ENCODE measurements at regions not wholly inside any gene's neighbourhood (a gene's known extent, or its start where the extent isn't known, plus 50 kb on each side); places are given as distances from the start of the nearest gene placed in this dataset.

DNA sequence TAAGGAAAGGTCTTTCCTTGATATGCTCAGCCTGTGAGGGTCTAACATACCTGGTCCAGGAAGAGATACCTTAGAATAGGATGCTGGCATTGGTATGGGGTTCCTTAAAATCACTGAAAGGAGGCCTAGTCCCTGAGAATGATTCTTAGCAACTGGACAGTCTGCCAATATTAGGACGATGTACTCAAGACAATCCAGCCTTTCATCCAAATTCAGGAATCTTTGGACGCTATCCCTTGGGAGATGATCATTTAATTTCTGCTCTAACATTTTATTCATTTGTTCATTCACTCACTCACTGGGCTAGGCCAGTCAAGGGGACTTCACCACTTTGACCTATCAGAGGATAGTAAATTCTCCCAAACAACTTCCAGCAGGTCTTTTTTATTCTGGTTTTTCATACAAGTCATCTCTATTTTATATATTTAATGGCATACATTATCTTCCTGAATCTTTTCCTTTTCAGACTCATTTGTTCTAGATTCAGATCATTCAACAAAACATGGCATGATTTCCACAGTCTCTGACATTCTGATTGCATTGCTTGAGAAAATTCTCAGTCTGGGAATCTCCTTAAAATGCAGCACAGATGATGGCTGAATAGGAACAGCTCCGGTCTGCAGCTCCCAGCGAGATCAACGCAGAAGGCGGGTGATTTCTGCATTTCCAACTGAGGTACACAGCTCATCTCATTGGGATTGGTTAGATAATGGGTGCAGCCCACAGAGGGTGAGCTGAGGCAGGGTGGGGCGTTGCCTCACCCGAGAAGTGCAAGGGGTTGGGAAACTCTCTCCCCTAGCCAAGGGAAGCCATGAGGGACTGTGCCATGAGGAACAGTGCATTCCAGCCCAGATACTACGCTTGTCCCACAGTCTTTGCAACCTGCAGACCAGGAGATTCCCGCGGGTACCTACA is 118.0 kb upstream of the PRICKLE1 start:
- H3K4me3 ChIP-seq, result no peak overlapping the region
- TF ChIP-seq, protein P1, sequence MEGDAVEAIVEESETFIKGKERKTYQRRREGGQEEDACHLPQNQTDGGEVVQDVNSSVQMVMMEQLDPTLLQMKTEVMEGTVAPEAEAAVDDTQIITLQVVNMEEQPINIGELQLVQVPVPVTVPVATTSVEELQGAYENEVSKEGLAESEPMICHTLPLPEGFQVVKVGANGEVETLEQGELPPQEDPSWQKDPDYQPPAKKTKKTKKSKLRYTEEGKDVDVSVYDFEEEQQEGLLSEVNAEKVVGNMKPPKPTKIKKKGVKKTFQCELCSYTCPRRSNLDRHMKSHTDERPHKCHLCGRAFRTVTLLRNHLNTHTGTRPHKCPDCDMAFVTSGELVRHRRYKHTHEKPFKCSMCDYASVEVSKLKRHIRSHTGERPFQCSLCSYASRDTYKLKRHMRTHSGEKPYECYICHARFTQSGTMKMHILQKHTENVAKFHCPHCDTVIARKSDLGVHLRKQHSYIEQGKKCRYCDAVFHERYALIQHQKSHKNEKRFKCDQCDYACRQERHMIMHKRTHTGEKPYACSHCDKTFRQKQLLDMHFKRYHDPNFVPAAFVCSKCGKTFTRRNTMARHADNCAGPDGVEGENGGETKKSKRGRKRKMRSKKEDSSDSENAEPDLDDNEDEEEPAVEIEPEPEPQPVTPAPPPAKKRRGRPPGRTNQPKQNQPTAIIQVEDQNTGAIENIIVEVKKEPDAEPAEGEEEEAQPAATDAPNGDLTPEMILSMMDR (IDR thresholded peaks at IDR 0.05), result no peak
- no peak for TF ChIP-seq POLR2A (IDR thresholded peaks at IDR 0.05)
- no peak for DNase-seq
- H3K4me1 ChIP-seq, result no peaks in the 10 kb centered on the region
- no peaks in the 10 kb centered on the region for H3K36me3 ChIP-seq
- H3K9me3 ChIP-seq, result no peaks in the 10 kb centered on the region
- H3K27me3 ChIP-seq, result no peaks in the 10 kb centered on the region
- H3K27ac ChIP-seq, result no peak overlapping the region

DNA sequence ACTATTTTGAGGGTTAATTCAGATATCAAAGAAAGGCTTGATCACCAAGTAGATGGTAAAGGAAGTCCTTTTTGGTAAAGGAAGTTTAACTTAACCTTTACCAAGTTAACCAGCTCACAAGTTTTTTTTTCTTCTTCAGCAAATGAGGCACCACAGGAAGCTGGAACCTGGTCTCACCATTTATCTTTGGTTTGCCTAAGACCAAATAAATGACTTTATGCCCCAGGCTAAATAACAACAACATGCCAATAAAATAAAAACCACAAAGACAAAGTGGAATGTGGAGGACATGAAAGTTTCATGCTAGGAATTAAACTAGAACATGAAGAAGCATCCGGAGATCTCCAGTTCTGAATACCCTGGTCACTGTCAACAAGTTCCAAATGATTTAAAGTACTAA is 116.8 kb upstream of the PRICKLE1 start:
- H3K4me1 ChIP-seq, result no peaks in the 10 kb centered on the region
- no peaks in the 10 kb centered on the region for H3K9me3 ChIP-seq
- H3K36me3 ChIP-seq, result no peaks in the 10 kb centered on the region
- H3K27ac ChIP-seq, result no peak overlapping the region
- no peaks in the 10 kb centered on the region for H3K27me3 ChIP-seq
- no peak for DNase-seq
- TF ChIP-seq, protein P1 (IDR thresholded peaks at IDR 0.05), result no peak
- TF ChIP-seq POLR2A (IDR thresholded peaks at IDR 0.05), result no peak
- no peak overlapping the region for H3K4me3 ChIP-seq

DNA sequence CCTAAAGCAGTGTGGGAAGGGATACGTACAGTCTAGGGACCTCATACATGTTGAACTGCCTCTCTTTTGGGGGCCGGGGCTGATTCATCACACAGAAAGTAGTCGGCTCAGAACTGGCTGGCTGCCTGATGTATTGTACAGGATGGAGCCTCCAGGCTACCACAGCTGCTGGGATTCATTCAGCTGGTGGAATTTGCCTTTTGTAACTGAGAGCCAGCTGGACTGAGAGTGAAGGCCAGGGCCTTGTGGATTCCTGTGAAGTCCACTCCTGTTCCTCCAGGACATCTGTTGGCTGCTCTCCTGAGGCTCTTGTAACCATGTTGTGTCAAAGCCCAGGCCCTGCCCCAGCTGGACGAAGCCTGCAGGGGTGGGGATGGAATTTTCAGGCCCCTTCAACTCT is 116.3 kb upstream of the PRICKLE1 start:
- no peaks in the 10 kb centered on the region for H3K27me3 ChIP-seq
- no peaks in the 10 kb centered on the region for H3K4me1 ChIP-seq
- H3K4me3 ChIP-seq, result no peak overlapping the region
- DNase-seq, result peak in 2 of 3 donors; percentile 20 to 73
- H3K36me3 ChIP-seq, result no peaks in the 10 kb centered on the region
- TF ChIP-seq, protein P1 (IDR thresholded peaks at IDR 0.05), result no peak
- TF ChIP-seq POLR2A (IDR thresholded peaks at IDR 0.05), result no peak
- no peaks in the 10 kb centered on the region for H3K9me3 ChIP-seq
- H3K27ac ChIP-seq, result no peak overlapping the region

DNA sequence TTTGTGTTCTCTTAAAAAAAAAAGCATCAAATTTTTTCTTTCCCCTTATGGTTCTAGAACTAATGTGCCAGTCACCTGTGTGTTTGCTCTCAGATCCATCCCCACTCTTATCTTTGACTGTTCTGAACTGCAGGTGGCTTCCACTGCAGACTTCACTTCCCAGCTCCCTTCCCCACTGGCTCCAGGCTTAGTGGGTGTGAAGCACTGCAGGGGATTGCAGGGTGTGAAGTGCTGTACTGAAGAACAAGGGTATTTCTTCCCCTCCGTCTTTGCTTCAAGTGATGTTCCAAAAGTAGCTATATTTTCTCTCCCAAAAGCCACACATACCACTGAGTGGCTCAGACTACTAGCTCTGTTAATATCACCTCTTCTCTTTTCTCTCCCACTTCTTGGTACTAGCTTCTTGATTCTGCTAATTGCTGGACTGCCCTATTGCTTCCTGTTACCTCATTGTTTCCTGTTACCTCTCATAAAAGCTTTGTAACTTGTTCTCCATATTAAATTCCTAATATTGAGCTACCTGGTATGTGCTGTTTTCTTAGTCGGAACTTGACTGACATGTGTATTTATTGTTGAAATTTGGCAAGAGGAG is 115.4 kb upstream of the PRICKLE1 start:
- Histone ChIP-seq H3K27ac (no peak overlapping the region), H3K27me3 (no peaks in the 10 kb centered on the region), H3K4me3 (no peak overlapping the region), H3K9me3 (no peaks in the 10 kb centered on the region), H3K4me1 (no peaks in the 10 kb centered on the region), H3K36me3 (no peaks in the 10 kb centered on the region)
- DNase-seq, result no peak
- TF ChIP-seq POLR2A (IDR thresholded peaks at IDR 0.05), result no peak
- TF ChIP-seq, protein P1 (IDR thresholded peaks at IDR 0.05), result no peak

DNA sequence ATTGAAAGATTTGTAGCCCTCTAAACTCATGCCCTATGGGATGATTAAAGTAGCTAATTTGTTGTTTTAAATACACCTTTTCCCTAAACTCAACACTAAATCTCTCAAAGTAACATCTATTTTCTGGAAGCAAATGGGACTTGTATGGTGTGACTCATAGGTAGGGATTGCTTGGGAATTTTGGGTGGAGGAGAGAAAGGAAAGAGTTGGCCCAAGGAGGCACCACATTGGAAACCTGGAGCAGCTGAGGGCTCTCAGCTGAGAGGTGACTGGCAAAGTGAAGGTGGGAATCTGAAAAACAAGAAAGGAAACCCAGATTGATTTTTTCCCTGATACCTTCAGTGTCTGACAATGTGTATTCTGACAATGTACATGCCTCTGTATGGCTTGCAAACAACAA is 114.8 kb upstream of the PRICKLE1 start:
- no peaks in the 10 kb centered on the region for H3K4me1 ChIP-seq
- no peaks in the 10 kb centered on the region for H3K36me3 ChIP-seq
- H3K27me3 ChIP-seq, result no peaks in the 10 kb centered on the region
- no peak for DNase-seq
- no peak for TF ChIP-seq POLR2A (IDR thresholded peaks at IDR 0.05)
- TF ChIP-seq, protein P1 (IDR thresholded peaks at IDR 0.05), result no peak
- H3K4me3 ChIP-seq, result no peak overlapping the region
- H3K9me3 ChIP-seq, result no peaks in the 10 kb centered on the region
- H3K27ac ChIP-seq, result no peak overlapping the region

Measured in Peyer's patch (tissue), 4 donors.